IMR-90 (cell line): ENCODE measurements at regions not wholly inside any gene's neighbourhood (a gene's known extent, or its start where the extent isn't known, plus 50 kb on each side); places are given as distances from the start of the nearest gene placed in this dataset.

Experiments
- ATAC-seq: fragments of 200-7000 bp; cut with Tn5 transposase; 2 replicates; pipeline ENCODE4 v1.9.1; 2020; ENCODE audit warnings: low read depth, mild to moderate bottlenecking, moderate library complexity
- BruUV-seq: library from RNA; stranded (reverse); fragments of 400-500 nt; replicated peaks from 2 replicates; lab custom pipeline; 2021; lab: Mats Ljungman, UMichigan
- CTCF ChIA-PET: fragments of 300-600 bp; formaldehyde crosslinking; extraction: SDS; loops from one replicate; lab custom pipeline; 2021; ENCODE audit warnings: antibody characterized with exemption; lab: Yijun Ruan, JAX
- POLR2A ChIA-PET: fragments of 300-600 bp; sonication (Branson Sonifier 250); formaldehyde crosslinking; loops from one replicate; lab custom pipeline; 2022; ENCODE audit warnings: antibody characterized with exemption; ENCODE audit not compliant: unreplicated experiment; lab: Charles Lee
- DNase-seq: peaks from one replicate; pipeline ENCODE4 v3.0.0; 2013
- H2AFZ ChIP-seq: replicated peaks from 2 replicates; pipeline ENCODE3; 2013; ENCODE audit warnings: low read length, mild to moderate bottlenecking; ENCODE audit not compliant: poor library complexity
- H2AK5ac ChIP-seq: 2 replicates; pipeline ENCODE4 v1.6.1; 2013; ENCODE audit warnings: low read depth, low read length, inconsistent platforms
- H2AK9ac ChIP-seq: replicated peaks from 2 replicates; pipeline ENCODE3; 2013; ENCODE audit warnings: mild to moderate bottlenecking, low read depth, low read length, moderate library complexity; ENCODE audit not compliant: poor library complexity
- H2BK120ac ChIP-seq: 2 replicates; pipeline ENCODE4 v1.6.1; 2013; ENCODE audit warnings: low read depth, low read length, inconsistent platforms
- H2BK15ac ChIP-seq: 3 replicates; pipeline ENCODE4 v1.6.1; 2013; ENCODE audit warnings: low read depth, low read length, inconsistent platforms
- H2BK20ac ChIP-seq: 2 replicates; pipeline ENCODE4 v1.6.1; 2013; ENCODE audit warnings: low read depth, mild to moderate bottlenecking, inconsistent platforms, low read length, moderate library complexity
- H2BK5ac ChIP-seq: 2 replicates; pipeline ENCODE4 v1.6.1; 2013; ENCODE audit warnings: mild to moderate bottlenecking, low read depth, low read length, inconsistent platforms; ENCODE audit not compliant: poor library complexity, severe bottlenecking
- H3K14ac ChIP-seq: replicated peaks from 2 replicates; pipeline ENCODE4 v1.6.1; 2013; ENCODE audit warnings: low read depth, low read length, inconsistent platforms
- H3K18ac ChIP-seq: 2 replicates; pipeline ENCODE4 v1.6.1; 2013; ENCODE audit warnings: low read depth, low read length, control low read depth
- H3K23ac ChIP-seq: 2 replicates; pipeline ENCODE4 v1.6.1; 2013; ENCODE audit warnings: low read depth, low read length, inconsistent platforms
- H3K27ac ChIP-seq: 2 replicates; pipeline ENCODE4 v1.5.1; 2013; ENCODE audit warnings: mild to moderate bottlenecking, control low read depth, low read length; ENCODE audit not compliant: insufficient read depth
- H3K27me3 ChIP-seq: 2 replicates; pipeline ENCODE4 v1.6.1; 2013; ENCODE audit warnings: low read length; ENCODE audit not compliant: control insufficient read depth, insufficient read depth
- H3K36me3 ChIP-seq: 2 replicates; pipeline ENCODE4 v1.6.1; 2013; ENCODE audit warnings: low read length, mixed read lengths; ENCODE audit not compliant: control insufficient read depth, insufficient read depth
- H3K4ac ChIP-seq: 2 replicates; pipeline ENCODE4 v1.6.1; 2013; ENCODE audit warnings: low read depth, low read length, inconsistent platforms
- H3K4me1 ChIP-seq: 2 replicates; pipeline ENCODE4 v1.6.1; 2013; ENCODE audit warnings: low read length, mixed read lengths; ENCODE audit not compliant: control insufficient read depth, insufficient read depth
- H3K4me2 ChIP-seq: 2 replicates; pipeline ENCODE4 v1.6.1; 2013; ENCODE audit warnings: low read depth, mild to moderate bottlenecking, control low read depth, low read length, moderate library complexity
- H3K4me3 ChIP-seq: 2 replicates; pipeline ENCODE4 v1.5.1; 2013; ENCODE audit warnings: low read depth, mild to moderate bottlenecking, control low read depth, low read length, moderate library complexity; ENCODE audit not compliant: insufficient read depth
- H3K56ac ChIP-seq: 2 replicates; pipeline ENCODE4 v1.6.1; 2013; ENCODE audit warnings: low read length, inconsistent platforms; ENCODE audit not compliant: insufficient read depth; ENCODE audit errors: extremely low read depth
- H3K79me1 ChIP-seq, 2 experiments: 2 replicates each; pipeline ENCODE4 v1.6.1; 2013; ENCODE audit warnings: low read length in 2 of 2, inconsistent platforms in 1 of 2, low read depth in 1 of 2
- H3K9ac ChIP-seq: 2 replicates; pipeline ENCODE4 v1.6.1; 2013; ENCODE audit warnings: low read depth, low read length, control low read depth
- H3K9me1 ChIP-seq: 2 replicates; pipeline ENCODE4 v1.6.1; 2013; ENCODE audit warnings: low read length, inconsistent platforms; ENCODE audit not compliant: insufficient read depth
- H3K9me3 ChIP-seq: 2 replicates; pipeline ENCODE4 v1.6.1; 2013; ENCODE audit warnings: low read length; ENCODE audit not compliant: control insufficient read depth, insufficient read depth
- H4K20me1 ChIP-seq: 2 replicates; pipeline ENCODE4 v1.6.1; 2013; ENCODE audit warnings: low read length, inconsistent platforms; ENCODE audit not compliant: insufficient read depth
- H4K5ac ChIP-seq: 2 replicates; pipeline ENCODE4 v1.6.1; 2013; ENCODE audit warnings: mild to moderate bottlenecking, low read depth, low read length, control low read depth
- H4K8ac ChIP-seq, 2 experiments: 2 replicates each; pipeline ENCODE4 v1.6.1; 2013; ENCODE audit warnings: low read depth in 2 of 2, low read length in 2 of 2, control low read depth in 1 of 2, inconsistent platforms in 1 of 2
- H4K91ac ChIP-seq: 2 replicates; pipeline ENCODE4 v1.6.1; 2013; ENCODE audit warnings: low read depth, low read length, inconsistent platforms; ENCODE audit not compliant: insufficient read depth
- BHLHE40 ChIP-seq: fragments of 150-350 bp; IDR thresholded peaks from 2 replicates; pipeline ENCODE4 v1.6.1; 2016; ENCODE audit warnings: mild to moderate bottlenecking, low read depth, low read length
- CEBPB ChIP-seq: IDR thresholded peaks from 2 replicates; pipeline ENCODE4 v1.6.1; 2012; ENCODE audit warnings: low read depth, low read length, improper control_type of control experiment
- FOS ChIP-seq: fragments of 150-350 bp; IDR thresholded peaks from 2 replicates; pipeline ENCODE4 v1.6.1; 2016; ENCODE audit warnings: low read depth, low read length
- MAZ ChIP-seq: IDR thresholded peaks from 2 replicates; pipeline ENCODE4 v1.6.1; 2012; ENCODE audit warnings: low read depth, mild to moderate bottlenecking, low read length, improper control_type of control experiment, moderate library complexity, borderline replicate concordance
- MXI1 ChIP-seq: IDR thresholded peaks from 2 replicates; pipeline ENCODE4 v1.6.1; 2012; ENCODE audit warnings: low read depth, mild to moderate bottlenecking, low read length, moderate library complexity, borderline replicate concordance
- POLR2A ChIP-seq: IDR thresholded peaks from 2 replicates; pipeline ENCODE4 v1.6.1; 2012; ENCODE audit warnings: mild to moderate bottlenecking, low read depth, low read length
- RCOR1 ChIP-seq: IDR thresholded peaks from 2 replicates; pipeline ENCODE4 v1.6.1; 2012; ENCODE audit warnings: mild to moderate bottlenecking, low read length, improper control_type of control experiment; ENCODE audit not compliant: insufficient replicate concordance
- RFX5 ChIP-seq: IDR thresholded peaks from 2 replicates; pipeline ENCODE4 v1.8.0; 2012; ENCODE audit warnings: low read depth, mild to moderate bottlenecking, low read length, moderate library complexity
- dilution Hi-C: fragments of 300-500 bp; cut with HindIII; formaldehyde crosslinking; loops from one replicate; pipeline ENCODE4 v1.14.3; 2018; ENCODE audit warnings: low sequenced_read_pairs; ENCODE audit not compliant: unreplicated experiment
- in situ Hi-C: fragments of 300-500 bp; cut with MboI; formaldehyde crosslinking; loops from 3 replicates; pipeline ENCODE4 v1.14.3; 2019; ENCODE audit warnings: low sequenced_read_pairs, inconsistent platforms, mixed read lengths
- intact Hi-C: fragments of 100-400 bp; cut with micrococcal nuclease; formaldehyde crosslinking; loops from 2 replicates; pipeline ENCODE4 v1.10.0; 2022
- TF ChIP-seq, protein P1 (sequence below): fragments of 150-350 bp; IDR thresholded peaks from 2 replicates; pipeline ENCODE4 v1.6.1; 2017; ENCODE audit warnings: mild to moderate bottlenecking, antibody characterized with exemption, low read length, low read depth

DNA sequence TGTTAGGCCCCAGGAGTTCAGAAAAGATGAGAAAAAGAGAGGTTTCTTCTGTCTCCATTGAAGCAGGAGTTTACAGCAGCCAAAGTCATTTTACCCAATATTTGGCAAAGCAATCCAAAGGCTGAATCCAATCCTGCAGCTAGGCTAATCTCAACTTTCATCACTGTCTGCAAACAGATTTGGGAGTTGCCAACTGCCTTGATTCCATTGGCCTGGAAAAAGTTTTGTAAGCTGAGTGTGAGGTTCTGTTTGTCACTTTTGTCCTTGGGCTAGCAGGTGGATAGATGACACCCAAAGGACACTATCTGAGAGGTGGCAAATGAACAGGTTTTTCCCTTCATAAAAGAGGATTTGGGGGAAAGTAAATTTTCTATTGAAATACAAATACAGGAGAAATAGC is 56.6 kb upstream of the SETBP1 start:
- H4K91ac ChIP-seq: no peak overlapping the region
- no peaks in the 10 kb centered on the region for H3K9me3 ChIP-seq
- H2AFZ ChIP-seq: no peak overlapping the region
- no peaks in the 10 kb centered on the region for H3K36me3 ChIP-seq
- no peak overlapping the region for H2AK5ac ChIP-seq
- dilution Hi-C loops: no loop called here
- intact Hi-C loops: loop anchor here (5.0 kb wide), 1 partner anchor 182 kb away; no protein-coding TSS in a partner anchor
- no peak overlapping the region for H3K27ac ChIP-seq
- no peaks in the 10 kb centered on the region; the same call in 1 of the 2 replicates for H3K27me3 ChIP-seq
- H3K4me2 ChIP-seq: no peak overlapping the region
- H2BK20ac ChIP-seq: no peak overlapping the region
- ATAC-seq: no peak
- no peaks in the 10 kb centered on the region for H4K20me1 ChIP-seq
- POLR2A ChIA-PET: interaction anchor here (0.6 kb wide), 1 partner anchor 644 kb away, joined by 3 read pairs; no protein-coding TSS in a partner anchor
- H3K79me1 ChIP-seq: no peaks in the 10 kb centered on the region
- H3K56ac ChIP-seq: no peak overlapping the region
- no peak for TF ChIP-seq RCOR1
- TF ChIP-seq RFX5: no peak
- TF ChIP-seq POLR2A: no peak
- TF ChIP-seq MAZ: no peak
- TF ChIP-seq MXI1: no peak
- TF ChIP-seq BHLHE40: no peak
- TF ChIP-seq FOS: no peak
- TF ChIP-seq, protein P1, sequence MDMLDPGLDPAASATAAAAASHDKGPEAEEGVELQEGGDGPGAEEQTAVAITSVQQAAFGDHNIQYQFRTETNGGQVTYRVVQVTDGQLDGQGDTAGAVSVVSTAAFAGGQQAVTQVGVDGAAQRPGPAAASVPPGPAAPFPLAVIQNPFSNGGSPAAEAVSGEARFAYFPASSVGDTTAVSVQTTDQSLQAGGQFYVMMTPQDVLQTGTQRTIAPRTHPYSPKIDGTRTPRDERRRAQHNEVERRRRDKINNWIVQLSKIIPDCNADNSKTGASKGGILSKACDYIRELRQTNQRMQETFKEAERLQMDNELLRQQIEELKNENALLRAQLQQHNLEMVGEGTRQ: no peak
- TF ChIP-seq CEBPB: no peak
- H3K9ac ChIP-seq: no peak overlapping the region
- no peak for DNase-seq
- no peak overlapping the region for H2BK15ac ChIP-seq
- no peaks in the 10 kb centered on the region for H3K9me1 ChIP-seq
- in situ Hi-C loops: no loop called here
- CTCF ChIA-PET: no interaction called here
- no peak overlapping the region for H4K8ac ChIP-seq
- no peak overlapping the region for H4K5ac ChIP-seq
- H3K4ac ChIP-seq: no peak overlapping the region
- H3K14ac ChIP-seq: no peak overlapping the region
- no peak overlapping the region for H3K4me3 ChIP-seq
- no peak overlapping the region for H2BK120ac ChIP-seq
- no peak overlapping the region for H2AK9ac ChIP-seq
- H3K4me1 ChIP-seq: no peaks in the 10 kb centered on the region
- no TSS peak for BruUV-seq
- H3K23ac ChIP-seq: no peak overlapping the region
- no peak overlapping the region for H3K18ac ChIP-seq
- no peak overlapping the region for H2BK5ac ChIP-seq
